Nephron (organoid): ENCODE measurements at regions not wholly inside any gene's neighbourhood (a gene's known extent, or its start where the extent isn't known, plus 50 kb on each side); places are given as distances from the start of the nearest gene placed in this dataset.

Experiments used
- H3K27ac Mint-ChIP-seq, 3 experiments: 2 replicates each; pipeline ENCODE4 v1.8.0; 2020; ENCODE audit warnings: mixed read lengths in 3 of 3, mild to moderate bottlenecking in 2 of 3, moderate library complexity in 1 of 3
- H3K27me3 Mint-ChIP-seq: 2 replicates; pipeline ENCODE4 v1.8.0; 2021; ENCODE audit warnings: low read depth, mild to moderate bottlenecking, moderate library complexity, mixed read lengths
- H3K36me3 Mint-ChIP-seq: 2 replicates; pipeline ENCODE4 v1.8.0; 2020; ENCODE audit warnings: low read depth, mixed read lengths
- H3K4me1 Mint-ChIP-seq: 2 replicates; pipeline ENCODE4 v1.8.0; 2020; ENCODE audit warnings: mixed read lengths
- H3K4me3 Mint-ChIP-seq, 3 experiments: 2 replicates each; pipeline ENCODE4 v1.8.0; 2020; ENCODE audit warnings: mild to moderate bottlenecking in 3 of 3, mixed read lengths in 3 of 3, moderate library complexity in 2 of 3
- H3K9me3 Mint-ChIP-seq: 2 replicates; pipeline ENCODE4 v1.8.0; 2020; ENCODE audit warnings: mixed read lengths
- TF ChIP-seq, protein P1 (sequence below), 3 experiments: fragments of 200-600 bp; sonication (generic); IDR thresholded peaks; one replicate each; pipeline ENCODE4 v1.5.0; 2021; ENCODE audit warnings: antibody characterized with exemption in 3 of 3; ENCODE audit not compliant: unreplicated experiment in 3 of 3

DNA sequence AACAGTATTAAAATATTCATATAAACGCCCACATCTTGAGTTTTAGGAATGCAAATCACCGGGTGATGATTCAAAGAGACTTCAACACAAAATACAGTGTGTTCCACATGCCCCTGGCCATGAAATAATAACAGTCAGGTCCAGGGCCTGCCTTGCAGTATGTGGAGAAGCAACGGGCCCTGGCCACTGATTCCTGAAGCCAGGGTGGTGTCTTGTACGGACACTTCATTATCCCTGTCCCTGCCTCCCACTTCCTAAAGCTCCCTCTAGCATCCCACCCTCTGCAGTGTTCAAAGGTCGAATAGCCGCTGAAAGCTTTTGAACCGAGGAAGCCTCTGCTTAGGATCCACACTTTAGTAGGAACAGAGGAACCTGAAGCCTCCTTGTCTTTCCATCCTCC is 50.4 kb upstream of the PCSK6 start:
- TF ChIP-seq, protein P1, sequence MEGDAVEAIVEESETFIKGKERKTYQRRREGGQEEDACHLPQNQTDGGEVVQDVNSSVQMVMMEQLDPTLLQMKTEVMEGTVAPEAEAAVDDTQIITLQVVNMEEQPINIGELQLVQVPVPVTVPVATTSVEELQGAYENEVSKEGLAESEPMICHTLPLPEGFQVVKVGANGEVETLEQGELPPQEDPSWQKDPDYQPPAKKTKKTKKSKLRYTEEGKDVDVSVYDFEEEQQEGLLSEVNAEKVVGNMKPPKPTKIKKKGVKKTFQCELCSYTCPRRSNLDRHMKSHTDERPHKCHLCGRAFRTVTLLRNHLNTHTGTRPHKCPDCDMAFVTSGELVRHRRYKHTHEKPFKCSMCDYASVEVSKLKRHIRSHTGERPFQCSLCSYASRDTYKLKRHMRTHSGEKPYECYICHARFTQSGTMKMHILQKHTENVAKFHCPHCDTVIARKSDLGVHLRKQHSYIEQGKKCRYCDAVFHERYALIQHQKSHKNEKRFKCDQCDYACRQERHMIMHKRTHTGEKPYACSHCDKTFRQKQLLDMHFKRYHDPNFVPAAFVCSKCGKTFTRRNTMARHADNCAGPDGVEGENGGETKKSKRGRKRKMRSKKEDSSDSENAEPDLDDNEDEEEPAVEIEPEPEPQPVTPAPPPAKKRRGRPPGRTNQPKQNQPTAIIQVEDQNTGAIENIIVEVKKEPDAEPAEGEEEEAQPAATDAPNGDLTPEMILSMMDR (IDR thresholded peaks at IDR 0.05; ENCODE audit: unreplicated experiment in 3 of 3) = no peak
- peaks cover 24% of the 10 kb centered on the region for H3K4me1 Mint-ChIP-seq
- no peaks in the 10 kb centered on the region for H3K9me3 Mint-ChIP-seq
- H3K27me3 Mint-ChIP-seq = peaks cover 3% of the 10 kb centered on the region
- H3K36me3 Mint-ChIP-seq = no peaks in the 10 kb centered on the region
- H3K4me3 Mint-ChIP-seq = no peak overlapping the region
- H3K27ac Mint-ChIP-seq = no peak overlapping the region

- H3K36me3 Mint-ChIP-seq = no peaks in the 10 kb centered on the region
- H3K4me1 Mint-ChIP-seq = peaks cover 22% of the 10 kb centered on the region
- H3K4me3 Mint-ChIP-seq = no peak overlapping the region
- H3K9me3 Mint-ChIP-seq = no peaks in the 10 kb centered on the region
- H3K27ac Mint-ChIP-seq = no peak overlapping the region
- TF ChIP-seq, protein P1 (IDR thresholded peaks at IDR 0.05; ENCODE audit: unreplicated experiment in 3 of 3) = no peak
- peaks cover 3% of the 10 kb centered on the region for H3K27me3 Mint-ChIP-seq
Observed at GRCh38 chr15:101539492-101539891, 50.0 kb upstream of the PCSK6 start.
